GM18505 (cell line): ENCODE measurements at regions not wholly inside any gene's neighbourhood (a gene's known extent, or its start where the extent isn't known, plus 50 kb on each side); places are given as distances from the start of the nearest gene placed in this dataset.

Source experiments
- ATAC-seq: cut with Tn5 transposase; IDR thresholded peaks from one replicate; pipeline ENCODE4 v1.9.1; 2021; ENCODE audit not compliant: unreplicated experiment
- POLR2A ChIP-seq: IDR thresholded peaks from 4 replicates; pipeline ENCODE4 v1.6.1; 2011; ENCODE audit warnings: borderline replicate concordance; ENCODE audit not compliant: insufficient read depth, insufficient read length; ENCODE audit errors: extremely low read depth

GRCh38 chr18:23332356-23332755 is 120.7 kb upstream of the RIOK3 start:
- TF ChIP-seq POLR2A: no peak
- no peak for ATAC-seq

- TF ChIP-seq POLR2A: no peak
- ATAC-seq: no peak
These were observed 119.3 kb upstream of the RIOK3 start for GRCh38 chr18:23333827-23334226.

- no peak for TF ChIP-seq POLR2A
- ATAC-seq: no peak
These were observed 118.5 kb upstream of the RIOK3 start for GRCh38 chr18:23334569-23334968.

- TF ChIP-seq POLR2A: no peak
- no peak for ATAC-seq
These were observed 117.0 kb upstream of the RIOK3 start for GRCh38 chr18:23336101-23336500.

GRCh38 chr18:23337599-23338444 is 115.3 kb upstream of the RIOK3 start:
- no peak for TF ChIP-seq POLR2A
- ATAC-seq: no peak

- ATAC-seq: no peak
- no peak for TF ChIP-seq POLR2A
These were observed 112.4 kb upstream of the RIOK3 start for GRCh38 chr18:23340661-23341060.

GRCh38 chr18:23341383-23341782 is 111.7 kb upstream of the RIOK3 start:
- TF ChIP-seq POLR2A: no peak

GRCh38 chr18:23341983-23342382 is 111.1 kb upstream of the RIOK3 start:
- ATAC-seq: no peak
- TF ChIP-seq POLR2A: no peak

More at GRCh38 chr18:23341383-23341782, 111.7 kb upstream of the RIOK3 start:
- no peak for ATAC-seq

GRCh38 chr18:23342506-23342905 is 110.6 kb upstream of the RIOK3 start:
- ATAC-seq: no peak
- TF ChIP-seq POLR2A: no peak

- no peak for ATAC-seq
- no peak for TF ChIP-seq POLR2A
These were observed 102.9 kb upstream of the RIOK3 start for GRCh38 chr18:23350188-23350587.

- TF ChIP-seq POLR2A: no peak
- no peak for ATAC-seq
These were observed 101.6 kb upstream of the RIOK3 start for GRCh38 chr18:23351521-23351920.

- no peak for TF ChIP-seq POLR2A
- no peak for ATAC-seq
These were observed 101.0 kb upstream of the RIOK3 start for GRCh38 chr18:23352042-23352441.

GRCh38 chr18:23353459-23353858 is 99.6 kb upstream of the RIOK3 start:
- TF ChIP-seq POLR2A: no peak
- ATAC-seq: peak; percentile 42

- TF ChIP-seq POLR2A: no peak
- no peak for ATAC-seq
These were observed 98.5 kb upstream of the RIOK3 start for GRCh38 chr18:23354625-23355024.

- TF ChIP-seq POLR2A: no peak
- no peak for ATAC-seq
These were observed 97.9 kb upstream of the RIOK3 start for GRCh38 chr18:23355206-23355605.

- no peak for ATAC-seq
- no peak for TF ChIP-seq POLR2A
These were observed 96.7 kb upstream of the RIOK3 start for GRCh38 chr18:23356424-23356823.
